Caco-2 (cell line): ENCODE measurements at regions not wholly inside any gene's neighbourhood (a gene's known extent, or its start where the extent isn't known, plus 50 kb on each side); places are given as distances from the start of the nearest gene placed in this dataset.
A peak's percentile ranks its signal among the peaks of the same experiment; 100 is the strongest.

Source experiments
- BruUV-seq: library from RNA; stranded (reverse); fragments of 400-500 nt; replicated peaks from 2 replicates; lab custom pipeline; 2021; lab: Mats Ljungman, UMichigan
- CTCF ChIA-PET: fragments of 300-600 bp; sonication (Branson Sonifier 250); formaldehyde crosslinking; loops from one replicate; lab custom pipeline; 2022; ENCODE audit warnings: antibody characterized with exemption; lab: Charles Lee
- POLR2A ChIA-PET: fragments of 300-600 bp; sonication (Branson Sonifier 250); formaldehyde crosslinking; loops from one replicate; lab custom pipeline; 2022; ENCODE audit warnings: antibody characterized with exemption; lab: Charles Lee
- DNase-seq, 2 experiments: peaks; one replicate each; pipeline versions ENCODE4 v3.0.0 to v3.0.0-alpha.2; 2020 to 2022
- H3K27me3 ChIP-seq: replicated peaks from 2 replicates; pipeline ENCODE4 v1.6.0; 2011; ENCODE audit warnings: low read length; ENCODE audit not compliant: control insufficient read depth, insufficient read depth
- H3K36me3 ChIP-seq: 2 replicates; pipeline ENCODE4 v1.5.1; 2011; ENCODE audit warnings: low read length; ENCODE audit not compliant: control insufficient read depth, insufficient read depth
- H3K4me1 ChIP-seq: fragments of 250-450 bp; sonication (Bioruptor Pico); 2 replicates; pipeline ENCODE4 v1.5.1; 2020; ENCODE audit warnings: mild to moderate bottlenecking
- H3K4me3 ChIP-seq: 2 replicates; pipeline ENCODE4 v1.5.1; 2011; ENCODE audit warnings: low read depth, mild to moderate bottlenecking, control low read depth, low read length
- H3K9me3 ChIP-seq: fragments of 250-450 bp; sonication (Bioruptor Pico); 2 replicates; pipeline ENCODE4 v1.5.1; 2020; ENCODE audit warnings: mild to moderate bottlenecking, moderate library complexity
- H3K27ac Mint-ChIP-seq: one replicate; pipeline ENCODE4 v1.8.0; 2022; ENCODE audit warnings: mixed read lengths; ENCODE audit not compliant: unreplicated experiment
- H3K27me3 Mint-ChIP-seq: one replicate; pipeline ENCODE4 v1.8.0; 2022; ENCODE audit warnings: mixed read lengths; ENCODE audit not compliant: insufficient read depth, unreplicated experiment
- H3K36me3 Mint-ChIP-seq: one replicate; pipeline ENCODE4 v1.8.0; 2022; ENCODE audit warnings: mild to moderate bottlenecking, mixed read lengths; ENCODE audit not compliant: insufficient read depth, unreplicated experiment
- H3K4me1 Mint-ChIP-seq: one replicate; pipeline ENCODE4 v1.8.0; 2022; ENCODE audit warnings: low read depth, mixed read lengths; ENCODE audit not compliant: unreplicated experiment
- H3K4me3 Mint-ChIP-seq: one replicate; pipeline ENCODE4 v1.8.0; 2022; ENCODE audit warnings: mild to moderate bottlenecking, moderate library complexity, mixed read lengths; ENCODE audit not compliant: unreplicated experiment
- H3K9me3 Mint-ChIP-seq: one replicate; pipeline ENCODE4 v1.8.0; 2022; ENCODE audit warnings: mixed read lengths; ENCODE audit not compliant: unreplicated experiment
- CTCF ChIP-seq, 2 experiments: fragments of 200-600 bp in 1 of 2; IDR thresholded peaks; 1 replicate in 1 of 2; 2 replicates in 1 of 2; pipeline versions ENCODE4 v1.5.1 to v1.8.0; 2011 to 2022; ENCODE audit warnings: antibody characterized with exemption in 1 of 2, control low read depth in 1 of 2, inconsistent platforms in 1 of 2, low read depth in 1 of 2, low read length in 1 of 2, mild to moderate bottlenecking in 1 of 2, moderate library complexity in 1 of 2; ENCODE audit not compliant: insufficient read depth in 1 of 2, severe bottlenecking in 1 of 2, unreplicated experiment in 1 of 2
- intact Hi-C: fragments of 100-400 bp; cut with micrococcal nuclease; formaldehyde crosslinking; loops from one replicate; pipeline ENCODE4 v1.10.0; 2022; ENCODE audit not compliant: unreplicated experiment

DNA sequence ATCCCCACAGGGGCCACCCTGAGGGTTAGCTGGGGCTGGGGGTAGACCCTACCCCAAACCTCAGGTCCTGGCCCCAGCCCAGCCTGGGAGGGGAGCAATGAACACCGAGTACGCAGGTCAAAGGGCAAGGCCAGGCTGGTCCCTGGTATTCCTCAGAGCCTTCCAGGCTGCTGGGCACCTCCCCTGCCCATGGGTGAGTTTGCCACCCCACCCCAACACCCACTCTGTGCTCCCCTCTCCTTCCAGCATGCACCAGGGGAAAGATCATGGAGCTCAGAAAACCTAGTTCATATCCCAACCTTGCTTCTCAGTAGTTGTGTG, 103.9 kb upstream of the FOXP4 start:
- BruUV-seq, result no TSS peak
- Mint-ChIP-seq H3K4me1 (no peaks in the 10 kb centered on the region), H3K27me3 (no peaks in the 10 kb centered on the region), H3K36me3 (no peaks in the 10 kb centered on the region), H3K4me3 (no peak overlapping the region), H3K27ac (no peak overlapping the region), H3K9me3 (no peaks in the 10 kb centered on the region)
- H3K27me3 ChIP-seq, result no peaks in the 10 kb centered on the region
- intact Hi-C loops, result no loop called here
- no peaks in the 10 kb centered on the region for H3K4me1 ChIP-seq
- H3K4me3 ChIP-seq, result no peak overlapping the region
- no peak for TF ChIP-seq CTCF (IDR thresholded peaks at IDR 0.05; ENCODE audit: insufficient read depth in 1 of 2, low read depth in 1 of 2, low read length in 1 of 2, severe bottlenecking in 1 of 2, unreplicated experiment in 1 of 2)
- no peaks in the 10 kb centered on the region for H3K9me3 ChIP-seq
- ChIA-PET POLR2A (no interaction called here), CTCF (no interaction called here)
- no peak for DNase-seq
- H3K36me3 ChIP-seq, result no peaks in the 10 kb centered on the region; the same call in 1 of the 2 replicates

- Histone ChIP-seq H3K9me3 (no peaks in the 10 kb centered on the region), H3K36me3 (no peaks in the 10 kb centered on the region; the same call in 1 of the 2 replicates), H3K4me1 (no peaks in the 10 kb centered on the region), H3K4me3 (no peak overlapping the region), H3K27me3 (no peaks in the 10 kb centered on the region)
- no peaks in the 10 kb centered on the region for H3K36me3 Mint-ChIP-seq
- H3K27ac Mint-ChIP-seq, result no peak overlapping the region
- ChIA-PET POLR2A (no interaction called here), CTCF (interaction anchor here (0.6 kb wide), 1 partner anchor 247 kb away, joined by 6 read pairs; no protein-coding TSS in a partner anchor)
- no peaks in the 10 kb centered on the region for H3K9me3 Mint-ChIP-seq
- no peaks in the 10 kb centered on the region for H3K27me3 Mint-ChIP-seq
- H3K4me3 Mint-ChIP-seq, result no peak overlapping the region
- no peaks in the 10 kb centered on the region for H3K4me1 Mint-ChIP-seq
- no peak for TF ChIP-seq CTCF (IDR thresholded peaks at IDR 0.05; ENCODE audit: insufficient read depth in 1 of 2, low read depth in 1 of 2, low read length in 1 of 2, severe bottlenecking in 1 of 2, unreplicated experiment in 1 of 2)
- intact Hi-C loops, result no loop called here
- BruUV-seq, result no TSS peak
- DNase-seq, result peak in 1 of 2 experiments; percentile 45
Measured at GRCh38 chr6:41442800-41443501, 103.2 kb upstream of the FOXP4 start.

GRCh38 chr6:41443616-41444525, 102.3 kb upstream of the FOXP4 start:
- Histone ChIP-seq H3K4me1 (no peaks in the 10 kb centered on the region), H3K9me3 (no peaks in the 10 kb centered on the region), H3K4me3 (no peak overlapping the region), H3K27me3 (no peaks in the 10 kb centered on the region), H3K36me3 (no peaks in the 10 kb centered on the region; the same call in 1 of the 2 replicates)
- CTCF ChIA-PET, result interaction anchor here (0.9 kb wide), 1 partner anchor 13 kb away, joined by 4 read pairs; no protein-coding TSS in a partner anchor
- POLR2A ChIA-PET, result no interaction called here
- Mint-ChIP-seq H3K27ac (no peak overlapping the region), H3K27me3 (no peaks in the 10 kb centered on the region), H3K4me1 (no peaks in the 10 kb centered on the region), H3K9me3 (no peaks in the 10 kb centered on the region), H3K4me3 (no peak overlapping the region), H3K36me3 (no peaks in the 10 kb centered on the region)
- DNase-seq, result no peak
- TF ChIP-seq CTCF (IDR thresholded peaks at IDR 0.05; ENCODE audit: insufficient read depth in 1 of 2, low read depth in 1 of 2, low read length in 1 of 2, severe bottlenecking in 1 of 2, unreplicated experiment in 1 of 2), result no peak
- intact Hi-C loops, result no loop called here
- BruUV-seq, result no TSS peak
